SK-N-SH (cell line): ENCODE measurements at regions not wholly inside any gene's neighbourhood (a gene's known extent, or its start where the extent isn't known, plus 50 kb on each side); places are given as distances from the start of the nearest gene placed in this dataset.

Experiments
- CHD2 ChIP-seq: fragments of 150-350 bp; IDR thresholded peaks from 2 replicates; pipeline ENCODE4 v1.6.1; 2018; ENCODE audit warnings: low read length; ENCODE audit not compliant: partially characterized antibody
- ELF1 ChIP-seq: IDR thresholded peaks from 2 replicates; pipeline ENCODE4 v1.4.0; 2012
- JUND ChIP-seq: IDR thresholded peaks from 2 replicates; pipeline ENCODE4 v1.4.0; 2012
- TF ChIP-seq, protein P1 (sequence below): fragments of 200-600 bp; sonication (generic); IDR thresholded peaks from 2 replicates; pipeline ENCODE4 v1.6.1; 2017; ENCODE audit warnings: antibody characterized with exemption, mild to moderate bottlenecking, moderate library complexity
- TF ChIP-seq, protein P2 (sequence below): IDR thresholded peaks from 2 replicates; pipeline ENCODE4 v1.4.0; 2012; ENCODE audit warnings: low read depth, borderline replicate concordance

DNA sequence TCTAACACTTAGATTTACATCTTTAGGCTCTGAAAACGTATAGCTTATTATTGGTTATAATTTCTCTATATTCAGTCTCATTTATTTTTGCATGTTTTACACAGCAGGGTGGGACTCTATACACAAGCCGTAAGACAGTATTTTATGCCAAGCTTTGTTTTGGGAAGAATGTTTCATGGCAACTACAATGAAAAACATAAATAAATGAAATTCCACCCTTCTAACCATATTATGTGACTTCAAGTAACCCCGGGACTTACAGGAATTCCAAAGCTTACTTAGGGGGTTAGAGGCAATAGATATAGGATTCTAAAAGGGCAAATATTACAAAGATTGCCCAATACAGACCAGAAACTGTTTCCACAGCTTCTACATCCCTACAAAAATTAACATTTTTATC is 370.9 kb downstream of the PRR32 start:
- no peak for TF ChIP-seq ELF1
- TF ChIP-seq, protein P1, sequence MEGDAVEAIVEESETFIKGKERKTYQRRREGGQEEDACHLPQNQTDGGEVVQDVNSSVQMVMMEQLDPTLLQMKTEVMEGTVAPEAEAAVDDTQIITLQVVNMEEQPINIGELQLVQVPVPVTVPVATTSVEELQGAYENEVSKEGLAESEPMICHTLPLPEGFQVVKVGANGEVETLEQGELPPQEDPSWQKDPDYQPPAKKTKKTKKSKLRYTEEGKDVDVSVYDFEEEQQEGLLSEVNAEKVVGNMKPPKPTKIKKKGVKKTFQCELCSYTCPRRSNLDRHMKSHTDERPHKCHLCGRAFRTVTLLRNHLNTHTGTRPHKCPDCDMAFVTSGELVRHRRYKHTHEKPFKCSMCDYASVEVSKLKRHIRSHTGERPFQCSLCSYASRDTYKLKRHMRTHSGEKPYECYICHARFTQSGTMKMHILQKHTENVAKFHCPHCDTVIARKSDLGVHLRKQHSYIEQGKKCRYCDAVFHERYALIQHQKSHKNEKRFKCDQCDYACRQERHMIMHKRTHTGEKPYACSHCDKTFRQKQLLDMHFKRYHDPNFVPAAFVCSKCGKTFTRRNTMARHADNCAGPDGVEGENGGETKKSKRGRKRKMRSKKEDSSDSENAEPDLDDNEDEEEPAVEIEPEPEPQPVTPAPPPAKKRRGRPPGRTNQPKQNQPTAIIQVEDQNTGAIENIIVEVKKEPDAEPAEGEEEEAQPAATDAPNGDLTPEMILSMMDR, result no peak
- TF ChIP-seq, protein P2, sequence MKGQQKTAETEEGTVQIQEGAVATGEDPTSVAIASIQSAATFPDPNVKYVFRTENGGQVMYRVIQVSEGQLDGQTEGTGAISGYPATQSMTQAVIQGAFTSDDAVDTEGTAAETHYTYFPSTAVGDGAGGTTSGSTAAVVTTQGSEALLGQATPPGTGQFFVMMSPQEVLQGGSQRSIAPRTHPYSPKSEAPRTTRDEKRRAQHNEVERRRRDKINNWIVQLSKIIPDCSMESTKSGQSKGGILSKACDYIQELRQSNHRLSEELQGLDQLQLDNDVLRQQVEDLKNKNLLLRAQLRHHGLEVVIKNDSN, result no peak
- no peak for TF ChIP-seq JUND
- no peak for TF ChIP-seq CHD2
